PFSK-1 (cell line): ENCODE measurements at regions not wholly inside any gene's neighbourhood (a gene's known extent, or its start where the extent isn't known, plus 50 kb on each side); places are given as distances from the start of the nearest gene placed in this dataset.

Source experiments
- FOXP2 ChIP-seq: optimal IDR thresholded peaks from 2 replicates; pipeline ENCODE3; 2011; ENCODE audit warnings: borderline replicate concordance, control low read depth, inconsistent platforms; ENCODE audit not compliant: insufficient read depth; ENCODE audit errors: extremely low read length, extremely low read depth
- POLR2AphosphoS5 ChIP-seq: IDR thresholded peaks from 2 replicates; pipeline ENCODE4 v1.6.1; 2012; ENCODE audit warnings: low read depth, mild to moderate bottlenecking, control low read depth, low read length, moderate library complexity
- REST ChIP-seq, 2 experiments: IDR thresholded peaks; 2 replicates each; pipeline versions ENCODE4 v1.6.1 to v1.8.0; 2011 to 2012; ENCODE audit warnings: low read depth in 2 of 2, low read length in 2 of 2, control low read depth in 1 of 2, inconsistent platforms in 1 of 2, mild to moderate bottlenecking in 1 of 2, moderate library complexity in 1 of 2; ENCODE audit not compliant: insufficient read depth in 1 of 2
- SIN3A ChIP-seq: IDR thresholded peaks from 2 replicates; pipeline ENCODE4 v1.6.1; 2012; ENCODE audit warnings: mild to moderate bottlenecking, low read length, moderate library complexity, borderline replicate concordance; ENCODE audit not compliant: insufficient read depth
- TAF1 ChIP-seq: IDR thresholded peaks from 2 replicates; pipeline ENCODE4 v1.6.1; 2012; ENCODE audit warnings: low read length, control low read depth, borderline replicate concordance; ENCODE audit not compliant: insufficient read depth

DNA sequence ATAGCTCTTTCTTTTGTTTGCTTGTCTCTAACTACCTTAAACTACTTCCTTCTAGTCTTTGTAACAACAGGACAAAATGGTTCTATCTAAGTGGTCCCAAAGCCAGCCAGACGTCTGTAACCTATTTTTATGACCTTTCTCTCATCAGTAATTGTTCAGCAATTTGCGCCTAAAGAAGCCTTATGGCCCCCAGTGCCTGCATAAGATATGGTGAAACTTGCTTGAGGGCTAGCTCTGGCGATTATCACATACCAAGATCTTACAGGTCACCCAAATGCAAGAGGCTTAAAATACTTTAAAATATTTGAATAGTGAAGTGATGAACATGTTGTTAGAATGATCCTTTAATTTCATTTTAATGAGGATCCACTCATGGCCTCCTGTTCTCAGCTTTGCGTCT, 369.4 kb downstream of the SOX2 start:
- TF ChIP-seq FOXP2: no peak

DNA sequence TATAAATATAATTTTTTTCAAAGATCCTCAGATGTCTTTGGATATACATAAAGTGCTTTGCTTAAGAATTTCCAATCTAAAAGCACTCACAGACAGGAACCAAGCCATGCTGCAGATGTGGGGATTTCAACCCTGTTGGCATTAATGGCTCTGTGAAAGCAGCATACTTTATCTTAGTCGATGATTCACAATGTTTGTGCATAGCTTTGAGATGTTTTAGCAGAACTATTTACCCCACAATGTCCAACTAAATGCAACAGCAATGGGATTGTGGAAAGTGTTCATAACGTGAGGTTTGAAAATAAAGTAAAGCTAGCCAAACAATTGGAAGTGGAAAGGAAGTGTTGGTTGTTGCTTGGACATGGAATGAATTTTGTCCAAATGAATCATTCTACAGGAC, 371.4 kb downstream of the SOX2 start:
- no peak for TF ChIP-seq TAF1

DNA sequence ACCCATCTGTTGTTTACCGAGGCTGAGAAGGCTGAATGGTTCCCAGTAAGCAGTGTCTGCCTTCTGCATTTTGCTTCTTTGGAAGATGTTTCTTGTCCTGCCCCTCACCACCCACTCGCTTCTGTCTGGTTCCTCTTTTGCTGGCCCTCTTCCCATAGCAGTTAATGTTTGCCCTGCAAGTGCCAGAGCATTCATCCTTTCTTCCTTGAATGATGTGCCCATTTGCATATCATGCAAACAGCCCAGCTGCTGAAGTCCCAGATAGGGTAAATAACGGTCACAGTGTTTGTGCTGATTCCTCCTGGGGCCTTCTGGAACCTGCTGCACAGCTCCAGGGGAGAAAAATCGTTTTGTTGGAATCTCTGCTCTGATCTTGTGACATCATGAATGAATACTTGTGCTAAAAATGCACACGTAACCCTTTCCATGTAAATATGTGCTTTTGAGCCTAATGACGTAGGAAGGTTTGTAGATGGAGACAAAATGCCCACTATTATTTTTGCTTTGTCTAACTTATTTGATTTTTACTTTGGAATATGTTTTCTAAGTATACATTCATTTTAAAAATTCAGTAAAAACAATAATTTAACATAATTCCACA, 381.0 kb downstream of the SOX2 start:
- no peak for TF ChIP-seq TAF1
- TF ChIP-seq FOXP2: no peak
- no peak for TF ChIP-seq POLR2AphosphoS5
- no peak for TF ChIP-seq REST (IDR thresholded peaks at IDR 0.05; ENCODE audit: insufficient read depth in 1 of 2, low read depth in 2 of 2, low read length in 2 of 2)
- no peak for TF ChIP-seq SIN3A

GRCh38 chr3:182094321-182094720, 382.6 kb downstream of the SOX2 start:
- TF ChIP-seq FOXP2 (no peak), TAF1 (no peak), POLR2AphosphoS5 (no peak), SIN3A (no peak), REST (IDR thresholded peaks at IDR 0.05; ENCODE audit: insufficient read depth in 1 of 2, low read depth in 2 of 2, low read length in 2 of 2) (no peak)

- TF ChIP-seq FOXP2: no peak
- no peak for TF ChIP-seq SIN3A
- no peak for TF ChIP-seq REST (IDR thresholded peaks at IDR 0.05; ENCODE audit: insufficient read depth in 1 of 2, low read depth in 2 of 2, low read length in 2 of 2)
- TF ChIP-seq TAF1: no peak
- TF ChIP-seq POLR2AphosphoS5: no peak
Observed at GRCh38 chr3:182104881-182105280, 393.2 kb downstream of the SOX2 start.

GRCh38 chr3:182105875-182106274, 394.1 kb downstream of the SOX2 start:
- TF ChIP-seq FOXP2 (no peak), REST (IDR thresholded peaks at IDR 0.05; ENCODE audit: insufficient read depth in 1 of 2, low read depth in 2 of 2, low read length in 2 of 2) (no peak), POLR2AphosphoS5 (no peak), SIN3A (no peak), TAF1 (no peak)
